Pancreas (tissue), 10 donors: ENCODE measurements at regions not wholly inside any gene's neighbourhood (a gene's known extent, or its start where the extent isn't known, plus 50 kb on each side); places are given as distances from the start of the nearest gene placed in this dataset.
"Not testable (repeated sequence)": the region's sequence is repeated elsewhere in the genome, so short reads cannot be mapped to it uniquely, and the experiment has no call there.

Source experiments
- ATAC-seq, 4 donors: fragments of 200-7000 bp; cut with Tn5 transposase; one replicate each; pipeline versions ENCODE4 v1.8.0 to v1.9.1; 2020; ENCODE audit warnings: mild to moderate bottlenecking in 4 of 4, moderate library complexity in 4 of 4
- DNase-seq, 6 donors: peaks; one replicate each; pipeline ENCODE4 v3.0.0-alpha.2; 2020
- FAIRE-seq: peaks from 2 replicates; lab custom pipeline; 2012; peaks lifted over from hg19 to GRCh38; lab: Jason Lieb, UNC
- H3K27ac ChIP-seq, 4 donors: fragments of 200-600 bp; sonication (generic); 1 replicate in 3 of 4; 2 replicates in 1 of 4; pipeline versions ENCODE4 v1.5.0 to v1.8.0; 2020
- H3K27me3 ChIP-seq, 4 donors: fragments of 200-600 bp; one replicate each; pipeline ENCODE4 v1.8.0; 2021
- H3K36me3 ChIP-seq, 3 donors: fragments of 200-600 bp; sonication (generic) in 1 of 3; one replicate each; pipeline versions ENCODE4 v1.5.0 to v1.8.0; 2020 to 2021
- H3K4me1 ChIP-seq, 3 donors: fragments of 200-600 bp; one replicate each; pipeline ENCODE4 v1.8.0; 2021
- H3K4me3 ChIP-seq, 4 donors: fragments of 200-600 bp; sonication (generic) in 2 of 4; one replicate each; pipeline versions ENCODE4 v1.5.0 to v1.8.0; 2020 to 2021
- H3K9me3 ChIP-seq, 4 donors: fragments of 200-600 bp; one replicate each; pipeline ENCODE4 v1.8.0; 2021
- CTCF ChIP-seq, 4 donors: fragments of 200-600 bp; sonication (generic) in 3 of 4; IDR thresholded peaks; one replicate each; pipeline versions ENCODE4 v1.5.0 to v1.8.0; 2021; ENCODE audit warnings: antibody characterized with exemption in 4 of 4
- WGBS, 2 donors: extraction: QIAGEN DNeasy Blood & Tissue Kit; methylation state at CpG; one replicate each; pipeline ENCODE4 v1.1.7; 2013; 5-methylcytosine and 5-hydroxymethylcytosine counted together
- intact Hi-C, 3 donors: fragments of 100-400 bp; cut with DNase I; formaldehyde crosslinking; loops; one replicate each; pipeline versions ENCODE4 v1.11.1 to v1.14.2; 2022
- donor health status: healthy with polysubstance abuse.
- donor health status: DM: no; HTN: no; CAD: no; lungs with moderate emphysema.
- donor health status: DM: no; HTN: no; CAD: no.
- donor health status: control.
- donor health status: control.
- donor health status: Bipolar disorder and iron deficiency.
- donor health status: DM: yes; HTN: yes; CAD: no.
- donor health status: DM: no; HTN: no; CAD: no.
- donor health status: DM: no; HTN: no; CAD: no.
- donor health status: DM: yes; HTN: yes; CAD: no.

GRCh38 chr5:121430538-121430937 is 421.1 kb upstream of the FTMT start:
- H3K36me3 ChIP-seq: no peaks in the 10 kb centered on the region
- no peaks in the 10 kb centered on the region for H3K4me1 ChIP-seq
- 12 to 15% methylated on average over 4 of the region's 4 CpGs for WGBS, 2 donors
- FAIRE-seq (no peak), ATAC-seq (no peak), DNase-seq (no peak)
- intact Hi-C loops: no loop called here
- no peaks in the 10 kb centered on the region for H3K9me3 ChIP-seq
- no peak overlapping the region for H3K27ac ChIP-seq
- H3K4me3 ChIP-seq: no peak overlapping the region
- no peaks in the 10 kb centered on the region for H3K27me3 ChIP-seq
- no peak for TF ChIP-seq CTCF (IDR thresholded peaks at IDR 0.05)

GRCh38 chr5:121445511-121445910 is 406.2 kb upstream of the FTMT start:
- H3K9me3 ChIP-seq: no peaks in the 10 kb centered on the region
- no peak overlapping the region for H3K4me3 ChIP-seq
- intact Hi-C loops: no loop called here
- no peak for FAIRE-seq
- no peak for DNase-seq
- H3K36me3 ChIP-seq: no peaks in the 10 kb centered on the region
- TF ChIP-seq CTCF (IDR thresholded peaks at IDR 0.05): no peak
- H3K27me3 ChIP-seq: no peaks in the 10 kb centered on the region
- H3K4me1 ChIP-seq: no peaks in the 10 kb centered on the region
- no peak for ATAC-seq
- WGBS, 2 donors: 50 to 65% methylated on average over 2 of the region's 2 CpGs
- no peak overlapping the region for H3K27ac ChIP-seq

- 50 to 56% methylated on average over 3 of the region's 3 CpGs for WGBS, 2 donors
- H3K27ac ChIP-seq: no peak overlapping the region
- ATAC-seq (no peak), DNase-seq (no peak), FAIRE-seq (no peak)
- no peak for TF ChIP-seq CTCF (IDR thresholded peaks at IDR 0.05)
- no peak overlapping the region for H3K4me3 ChIP-seq
- no peaks in the 10 kb centered on the region for H3K4me1 ChIP-seq
- no peaks in the 10 kb centered on the region for H3K9me3 ChIP-seq
- intact Hi-C loops: no loop called here
- H3K36me3 ChIP-seq: no peaks in the 10 kb centered on the region
- H3K27me3 ChIP-seq: no peaks in the 10 kb centered on the region
Observed at GRCh38 chr5:121462441-121462840, 389.2 kb upstream of the FTMT start.

GRCh38 chr5:121471222-121471621 is 380.5 kb upstream of the FTMT start:
- DNase-seq, FAIRE-seq, H3K4me3 ChIP-seq, intact Hi-C loops, H3K4me1 ChIP-seq, H3K27ac ChIP-seq, H3K27me3 ChIP-seq, ATAC-seq, H3K36me3 ChIP-seq, H3K9me3 ChIP-seq: not testable (repeated sequence)

GRCh38 chr5:121478636-121479035 is 373.0 kb upstream of the FTMT start:
- H3K27me3 ChIP-seq: no peaks in the 10 kb centered on the region
- FAIRE-seq (no peak), ATAC-seq (no peak), DNase-seq (no peak)
- no peaks in the 10 kb centered on the region for H3K36me3 ChIP-seq
- intact Hi-C loops: no loop called here
- H3K4me1 ChIP-seq: no peaks in the 10 kb centered on the region
- no peak overlapping the region for H3K27ac ChIP-seq
- 61 to 64% methylated on average over 3 of the region's 3 CpGs for WGBS, 2 donors
- no peaks in the 10 kb centered on the region for H3K9me3 ChIP-seq
- H3K4me3 ChIP-seq: no peak overlapping the region
- no peak for TF ChIP-seq CTCF (IDR thresholded peaks at IDR 0.05)

- H3K36me3 ChIP-seq: no peaks in the 10 kb centered on the region
- no peaks in the 10 kb centered on the region for H3K27me3 ChIP-seq
- ATAC-seq (no peak), DNase-seq (no peak), FAIRE-seq (no peak)
- no peak overlapping the region for H3K27ac ChIP-seq
- intact Hi-C loops: no loop called here
- H3K9me3 ChIP-seq: no peaks in the 10 kb centered on the region
- H3K4me3 ChIP-seq: no peak overlapping the region
- no peaks in the 10 kb centered on the region for H3K4me1 ChIP-seq
- TF ChIP-seq CTCF (IDR thresholded peaks at IDR 0.05): no peak
Observed at GRCh38 chr5:121479337-121479736, 372.3 kb upstream of the FTMT start.
